Mucosa of descending colon (tissue), 3 donors: ENCODE measurements at regions not wholly inside any gene's neighbourhood (a gene's known extent, or its start where the extent isn't known, plus 50 kb on each side); places are given as distances from the start of the nearest gene placed in this dataset.

ENCODE experiments used
- ATAC-seq: fragments of 200-7000 bp; cut with Tn5 transposase; one replicate; pipeline ENCODE4 v1.9.1; 2020; ENCODE audit warnings: mild to moderate bottlenecking, moderate library complexity
- DNase-seq, 3 donors: peaks; one replicate each; pipeline ENCODE4 v3.0.0-alpha.2; 2020
- H3K36me3 ChIP-seq: fragments of 200-600 bp; one replicate; pipeline ENCODE4 v1.8.0; 2021; ENCODE audit warnings: low read depth, mild to moderate bottlenecking
- H3K4me1 ChIP-seq: fragments of 200-600 bp; one replicate; pipeline ENCODE4 v1.8.0; 2021; ENCODE audit warnings: low read depth, mild to moderate bottlenecking
- H3K4me3 ChIP-seq: fragments of 200-600 bp; one replicate; pipeline ENCODE4 v1.8.0; 2021; ENCODE audit warnings: mild to moderate bottlenecking
- H3K9me3 ChIP-seq: fragments of 200-600 bp; one replicate; pipeline ENCODE4 v1.8.0; 2021; ENCODE audit warnings: mild to moderate bottlenecking
- CTCF ChIP-seq: fragments of 200-600 bp; IDR thresholded peaks from one replicate; pipeline ENCODE4 v1.8.0; 2022; ENCODE audit warnings: antibody characterized with exemption, mild to moderate bottlenecking
- intact Hi-C, 2 donors: fragments of 100-400 bp; cut with DNase I in 1 of 2; cut with micrococcal nuclease in 1 of 2; formaldehyde crosslinking; loops; one replicate each; pipeline versions ENCODE4 v1.11.0 to v1.11.1; 2022; cut with DNase I, micrococcal nuclease
- donor health status: DM: no; HTN: no; CAD: no; lungs with moderate emphysema.
- donor health status: DM: no; HTN: no; CAD: no.
- donor health status: DM: no; HTN: yes; CAD: no.

DNA sequence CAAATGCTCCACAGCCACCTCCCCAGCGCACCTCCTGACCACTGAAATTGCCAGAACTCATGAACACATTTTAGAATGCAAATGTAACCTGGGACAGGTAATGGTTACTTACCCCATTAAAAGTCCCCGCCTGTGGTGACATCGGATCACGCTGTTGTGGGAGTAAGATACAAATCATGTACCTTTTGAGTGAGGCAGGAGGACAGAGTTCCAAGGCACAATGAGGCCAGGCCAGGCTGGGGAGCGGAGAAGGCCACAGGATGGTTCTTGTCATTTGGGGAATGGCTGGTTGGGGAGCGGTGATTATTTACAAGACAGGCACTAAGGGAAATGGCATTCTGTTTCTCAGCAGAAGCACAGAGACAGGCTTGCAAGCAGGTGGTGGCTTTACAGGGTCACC, 490.0 kb downstream of the EDEM1 start:
- no peaks in the 10 kb centered on the region for H3K9me3 ChIP-seq
- intact Hi-C loops, result no loop called here
- H3K36me3 ChIP-seq, result no peaks in the 10 kb centered on the region
- no peak overlapping the region for H3K4me3 ChIP-seq
- no peak for TF ChIP-seq CTCF
- no peak for ATAC-seq
- no peak for DNase-seq
- H3K4me1 ChIP-seq, result no peaks in the 10 kb centered on the region

DNA sequence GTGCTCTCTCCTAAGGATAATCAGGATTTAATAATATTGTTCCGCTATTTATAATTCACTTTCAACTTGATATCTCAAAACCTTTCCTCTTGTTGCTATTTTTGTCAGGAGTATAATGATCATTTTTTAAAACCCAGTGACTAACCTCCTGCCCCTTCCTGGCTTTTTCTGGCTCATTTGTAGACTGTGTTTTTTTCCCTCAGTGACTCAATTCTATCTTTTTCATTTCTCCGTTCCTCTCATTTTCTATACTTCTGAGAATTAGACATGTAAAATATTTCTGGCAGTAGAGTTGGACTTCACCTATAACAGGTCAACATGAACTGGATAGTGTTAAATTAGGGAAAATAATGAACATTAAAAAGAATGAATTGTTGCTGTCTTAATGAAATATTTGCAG, 490.7 kb downstream of the EDEM1 start:
- no peak overlapping the region for H3K4me3 ChIP-seq
- H3K36me3 ChIP-seq, result no peaks in the 10 kb centered on the region
- intact Hi-C loops, result no loop called here
- DNase-seq, result no peak
- no peaks in the 10 kb centered on the region for H3K4me1 ChIP-seq
- no peak for TF ChIP-seq CTCF
- no peak for ATAC-seq
- no peaks in the 10 kb centered on the region for H3K9me3 ChIP-seq

- TF ChIP-seq CTCF, result no peak
- ATAC-seq (no peak), DNase-seq (no peak)
- no peaks in the 10 kb centered on the region for H3K9me3 ChIP-seq
- H3K4me1 ChIP-seq, result no peaks in the 10 kb centered on the region
- intact Hi-C loops, result no loop called here
- no peaks in the 10 kb centered on the region for H3K36me3 ChIP-seq
- no peak overlapping the region for H3K4me3 ChIP-seq
Measured at GRCh38 chr3:5678844-5679243, 491.3 kb downstream of the EDEM1 start.

DNA sequence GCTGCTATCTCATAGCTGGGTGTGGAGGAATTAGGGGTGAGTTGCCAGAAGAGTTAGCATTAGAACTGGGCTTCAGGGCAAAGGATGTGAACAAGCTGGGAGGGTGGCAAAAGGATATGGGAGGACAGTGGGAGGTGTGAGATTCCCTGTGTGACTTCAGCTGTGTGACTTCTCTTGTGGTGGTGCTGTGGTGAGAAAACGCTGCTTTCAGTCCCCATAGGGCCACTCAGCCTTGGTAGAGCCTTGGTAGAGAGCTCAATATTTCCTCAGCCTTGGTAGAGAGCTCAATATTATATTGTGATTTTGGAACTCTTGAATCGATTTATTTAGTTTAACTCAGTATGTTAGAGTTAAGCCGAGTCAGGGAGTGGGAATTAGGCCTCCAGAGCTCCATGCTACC, 499.7 kb downstream of the EDEM1 start:
- no peak for TF ChIP-seq CTCF
- Histone ChIP-seq H3K4me3 (no peak overlapping the region), H3K9me3 (peaks cover 21% of the 10 kb centered on the region), H3K36me3 (no peaks in the 10 kb centered on the region), H3K4me1 (no peaks in the 10 kb centered on the region)
- intact Hi-C loops, result no loop called here
- ATAC-seq (no peak), DNase-seq (no peak)

GRCh38 chr3:5690490-5690889, 503.0 kb downstream of the EDEM1 start:
- intact Hi-C loops, result no loop called here
- ATAC-seq (no peak), DNase-seq (no peak)
- TF ChIP-seq CTCF, result no peak
- no peaks in the 10 kb centered on the region for H3K36me3 ChIP-seq
- peaks cover 21% of the 10 kb centered on the region for H3K9me3 ChIP-seq
- no peaks in the 10 kb centered on the region for H3K4me1 ChIP-seq
- no peak overlapping the region for H3K4me3 ChIP-seq

GRCh38 chr3:5690904-5691532, 503.5 kb downstream of the EDEM1 start:
- ATAC-seq (peak; percentile 37), DNase-seq (no peak)
- Histone ChIP-seq H3K9me3 (peaks cover 21% of the 10 kb centered on the region), H3K4me1 (no peaks in the 10 kb centered on the region), H3K4me3 (no peak overlapping the region), H3K36me3 (no peaks in the 10 kb centered on the region)
- TF ChIP-seq CTCF, result no peak
- intact Hi-C loops, result no loop called here
